Caco-2 (cell line): ENCODE measurements at regions not wholly inside any gene's neighbourhood (a gene's known extent, or its start where the extent isn't known, plus 50 kb on each side); places are given as distances from the start of the nearest gene placed in this dataset.

ENCODE experiments used
- BruUV-seq: library from RNA; stranded (reverse); fragments of 400-500 nt; replicated peaks from 2 replicates; lab custom pipeline; 2021; lab: Mats Ljungman, UMichigan
- CTCF ChIA-PET: fragments of 300-600 bp; sonication (Branson Sonifier 250); formaldehyde crosslinking; loops from one replicate; lab custom pipeline; 2022; ENCODE audit warnings: antibody characterized with exemption; lab: Charles Lee
- POLR2A ChIA-PET: fragments of 300-600 bp; sonication (Branson Sonifier 250); formaldehyde crosslinking; loops from one replicate; lab custom pipeline; 2022; ENCODE audit warnings: antibody characterized with exemption; lab: Charles Lee
- DNase-seq, 2 experiments: peaks; one replicate each; pipeline versions ENCODE4 v3.0.0 to v3.0.0-alpha.2; 2020 to 2022
- H3K27me3 ChIP-seq: replicated peaks from 2 replicates; pipeline ENCODE4 v1.6.0; 2011; ENCODE audit warnings: low read length; ENCODE audit not compliant: control insufficient read depth, insufficient read depth
- H3K36me3 ChIP-seq: 2 replicates; pipeline ENCODE4 v1.5.1; 2011; ENCODE audit warnings: low read length; ENCODE audit not compliant: control insufficient read depth, insufficient read depth
- H3K4me1 ChIP-seq: fragments of 250-450 bp; sonication (Bioruptor Pico); 2 replicates; pipeline ENCODE4 v1.5.1; 2020; ENCODE audit warnings: mild to moderate bottlenecking
- H3K4me3 ChIP-seq: 2 replicates; pipeline ENCODE4 v1.5.1; 2011; ENCODE audit warnings: low read depth, mild to moderate bottlenecking, control low read depth, low read length
- H3K9me3 ChIP-seq: fragments of 250-450 bp; sonication (Bioruptor Pico); 2 replicates; pipeline ENCODE4 v1.5.1; 2020; ENCODE audit warnings: mild to moderate bottlenecking, moderate library complexity
- H3K27ac Mint-ChIP-seq: one replicate; pipeline ENCODE4 v1.8.0; 2022; ENCODE audit warnings: mixed read lengths; ENCODE audit not compliant: unreplicated experiment
- H3K27me3 Mint-ChIP-seq: one replicate; pipeline ENCODE4 v1.8.0; 2022; ENCODE audit warnings: mixed read lengths; ENCODE audit not compliant: insufficient read depth, unreplicated experiment
- H3K36me3 Mint-ChIP-seq: one replicate; pipeline ENCODE4 v1.8.0; 2022; ENCODE audit warnings: mild to moderate bottlenecking, mixed read lengths; ENCODE audit not compliant: insufficient read depth, unreplicated experiment
- H3K4me1 Mint-ChIP-seq: one replicate; pipeline ENCODE4 v1.8.0; 2022; ENCODE audit warnings: low read depth, mixed read lengths; ENCODE audit not compliant: unreplicated experiment
- H3K4me3 Mint-ChIP-seq: one replicate; pipeline ENCODE4 v1.8.0; 2022; ENCODE audit warnings: mild to moderate bottlenecking, moderate library complexity, mixed read lengths; ENCODE audit not compliant: unreplicated experiment
- H3K9me3 Mint-ChIP-seq: one replicate; pipeline ENCODE4 v1.8.0; 2022; ENCODE audit warnings: mixed read lengths; ENCODE audit not compliant: unreplicated experiment
- CTCF ChIP-seq, 2 experiments: fragments of 200-600 bp in 1 of 2; IDR thresholded peaks; 1 replicate in 1 of 2; 2 replicates in 1 of 2; pipeline versions ENCODE4 v1.5.1 to v1.8.0; 2011 to 2022; ENCODE audit warnings: antibody characterized with exemption in 1 of 2, control low read depth in 1 of 2, inconsistent platforms in 1 of 2, low read depth in 1 of 2, low read length in 1 of 2, mild to moderate bottlenecking in 1 of 2, moderate library complexity in 1 of 2; ENCODE audit not compliant: insufficient read depth in 1 of 2, severe bottlenecking in 1 of 2, unreplicated experiment in 1 of 2
- intact Hi-C: fragments of 100-400 bp; cut with micrococcal nuclease; formaldehyde crosslinking; loops from one replicate; pipeline ENCODE4 v1.10.0; 2022; ENCODE audit not compliant: unreplicated experiment

- intact Hi-C loops: no loop called here
- CTCF ChIA-PET: no interaction called here
- BruUV-seq: no TSS peak
- TF ChIP-seq CTCF (IDR thresholded peaks at IDR 0.05; ENCODE audit: insufficient read depth in 1 of 2, low read depth in 1 of 2, low read length in 1 of 2, severe bottlenecking in 1 of 2, unreplicated experiment in 1 of 2): no peak
- POLR2A ChIA-PET: no interaction called here
- Mint-ChIP-seq H3K36me3 (no peaks in the 10 kb centered on the region), H3K27me3 (peaks cover 26% of the 10 kb centered on the region), H3K27ac (no peak overlapping the region), H3K4me1 (no peaks in the 10 kb centered on the region), H3K9me3 (no peaks in the 10 kb centered on the region), H3K4me3 (no peak overlapping the region)
- H3K9me3 ChIP-seq: no peaks in the 10 kb centered on the region
- H3K36me3 ChIP-seq: no peaks in the 10 kb centered on the region
- no peak for DNase-seq
- no peaks in the 10 kb centered on the region for H3K4me1 ChIP-seq
- H3K4me3 ChIP-seq: no peak overlapping the region
- no peaks in the 10 kb centered on the region; the same call in 1 of the 2 replicates for H3K27me3 ChIP-seq
Observed at GRCh38 chr3:59551834-59552233, 502.0 kb upstream of the CFAP20DC start.

GRCh38 chr3:59549962-59550361, 500.1 kb upstream of the CFAP20DC start:
- no peak for DNase-seq
- Histone ChIP-seq H3K4me3 (no peak overlapping the region), H3K9me3 (no peaks in the 10 kb centered on the region), H3K4me1 (no peaks in the 10 kb centered on the region), H3K27me3 (no peaks in the 10 kb centered on the region; the same call in 1 of the 2 replicates), H3K36me3 (no peaks in the 10 kb centered on the region)
- intact Hi-C loops: no loop called here
- TF ChIP-seq CTCF (IDR thresholded peaks at IDR 0.05; ENCODE audit: insufficient read depth in 1 of 2, low read depth in 1 of 2, low read length in 1 of 2, severe bottlenecking in 1 of 2, unreplicated experiment in 1 of 2): no peak
- BruUV-seq: no TSS peak
- Mint-ChIP-seq H3K4me1 (no peaks in the 10 kb centered on the region), H3K9me3 (no peaks in the 10 kb centered on the region), H3K27me3 (peaks cover 21% of the 10 kb centered on the region), H3K27ac (no peak overlapping the region), H3K4me3 (no peak overlapping the region), H3K36me3 (no peaks in the 10 kb centered on the region)
- POLR2A ChIA-PET: no interaction called here
- CTCF ChIA-PET: no interaction called here

GRCh38 chr3:59547874-59548273, 498.0 kb upstream of the CFAP20DC start:
- Histone ChIP-seq H3K27me3 (no peaks in the 10 kb centered on the region; the same call in 1 of the 2 replicates), H3K4me3 (no peak overlapping the region), H3K9me3 (no peaks in the 10 kb centered on the region), H3K4me1 (no peaks in the 10 kb centered on the region), H3K36me3 (no peaks in the 10 kb centered on the region)
- BruUV-seq: no TSS peak
- no peak overlapping the region for H3K27ac Mint-ChIP-seq
- H3K36me3 Mint-ChIP-seq: no peaks in the 10 kb centered on the region
- intact Hi-C loops: no loop called here
- POLR2A ChIA-PET: no interaction called here
- H3K4me3 Mint-ChIP-seq: no peak overlapping the region
- no peak for DNase-seq
- H3K27me3 Mint-ChIP-seq: peaks cover 13% of the 10 kb centered on the region
- CTCF ChIA-PET: no interaction called here
- H3K4me1 Mint-ChIP-seq: no peaks in the 10 kb centered on the region
- no peak for TF ChIP-seq CTCF (IDR thresholded peaks at IDR 0.05; ENCODE audit: insufficient read depth in 1 of 2, low read depth in 1 of 2, low read length in 1 of 2, severe bottlenecking in 1 of 2, unreplicated experiment in 1 of 2)
- H3K9me3 Mint-ChIP-seq: no peaks in the 10 kb centered on the region
